ENCODE measurements at regions not wholly inside any gene's neighbourhood (a gene's known extent, or its start where the extent isn't known, plus 50 kb on each side); places are given as distances from the start of the nearest gene placed in this dataset.

- Histone ChIP-seq H3F3A (ENCODE audit: insufficient read depth, low read length, poor library complexity, severe bottlenecking) (no peaks in the 10 kb centered on the region), H3K79me2 (replicated peaks; ENCODE audit: insufficient read depth, low read length) (no peaks in the 10 kb centered on the region), H4K20me1 (ENCODE audit: insufficient read depth) (no peaks in the 10 kb centered on the region), H3K27ac (ENCODE audit: low read length) (no peak overlapping the region), H3K9me3 (ENCODE audit: low read length) (no peaks in the 10 kb centered on the region), H3K36me3 (ENCODE audit: insufficient read depth, low read length) (no peaks in the 10 kb centered on the region), H2AFZ (ENCODE audit: low read depth, low read length) (no peak overlapping the region), H3K9me2 (ENCODE audit: insufficient read depth, low read length) (no peaks in the 10 kb centered on the region), H3K4me3 (ENCODE audit: low read length) (no peak overlapping the region), H3K27me3 (ENCODE audit: insufficient read depth, low read depth, low read length) (no peaks in the 10 kb centered on the region), H3K9ac (ENCODE audit: low read length) (no peak overlapping the region), H3K4me2 (ENCODE audit: low read length) (no peak overlapping the region)
- no peak for TF ChIP-seq RAD21 (conservative IDR thresholded peaks at IDR 0.05)
Measured at GRCh38 chr14:89587136-89587420, 170.0 kb upstream of the FOXN3 start.

GRCh38 chr14:89586258-89587135 is 169.5 kb upstream of the FOXN3 start:
- no peak for TF ChIP-seq POLR2AphosphoS5 (IDR thresholded peaks at IDR 0.05)
- no peak for TF ChIP-seq EZH2 (IDR thresholded peaks at IDR 0.05; ENCODE audit: borderline replicate concordance, insufficient read depth, low read length, poor library complexity, severe bottlenecking)
- TF ChIP-seq CTCF (IDR thresholded peaks at IDR 0.05; ENCODE audit: poor library complexity, severe bottlenecking) = no peak
- TF ChIP-seq MXI1 (conservative IDR thresholded peaks at IDR 0.05; ENCODE audit: poor library complexity, severe bottlenecking) = no peak
- TF ChIP-seq REST (IDR thresholded peaks at IDR 0.05; ENCODE audit: borderline replicate concordance) = no peak
- no peak for TF ChIP-seq TAF1 (IDR thresholded peaks at IDR 0.05; ENCODE audit: low read depth)
- no peak overlapping the region for H3K4me3 ChIP-seq (ENCODE audit: low read length)
- no peak overlapping the region for H3K9ac ChIP-seq (ENCODE audit: low read length)
- H3K36me3 ChIP-seq (ENCODE audit: insufficient read depth, low read length) = no peaks in the 10 kb centered on the region
- no peaks in the 10 kb centered on the region for H3K9me2 ChIP-seq (ENCODE audit: insufficient read depth, low read length)
- no peaks in the 10 kb centered on the region for H3F3A ChIP-seq (ENCODE audit: insufficient read depth, low read length, poor library complexity, severe bottlenecking)
- H3K79me2 ChIP-seq (replicated peaks; ENCODE audit: insufficient read depth, low read length) = no peaks in the 10 kb centered on the region
- no peak overlapping the region for H2AFZ ChIP-seq (ENCODE audit: low read depth, low read length)
- no peaks in the 10 kb centered on the region for H3K9me3 ChIP-seq (ENCODE audit: low read length)
- H4K20me1 ChIP-seq (ENCODE audit: insufficient read depth) = no peaks in the 10 kb centered on the region
- H3K27me3 ChIP-seq (ENCODE audit: insufficient read depth, low read depth, low read length) = no peaks in the 10 kb centered on the region
- H3K27ac ChIP-seq (ENCODE audit: low read length) = no peak overlapping the region
- H3K4me2 ChIP-seq (ENCODE audit: low read length) = no peak overlapping the region

GRCh38 chr14:89578156-89578555 is 161.1 kb upstream of the FOXN3 start:
- H3K9me2 ChIP-seq (ENCODE audit: insufficient read depth, low read length) = no peaks in the 10 kb centered on the region
- H3K4me2 ChIP-seq (ENCODE audit: low read length) = no peak overlapping the region
- H3K79me2 ChIP-seq (replicated peaks; ENCODE audit: insufficient read depth, low read length) = no peaks in the 10 kb centered on the region
- H2AFZ ChIP-seq (ENCODE audit: low read depth, low read length) = no peak overlapping the region
- H4K20me1 ChIP-seq (ENCODE audit: insufficient read depth) = no peaks in the 10 kb centered on the region
- H3K27ac ChIP-seq (ENCODE audit: low read length) = no peak overlapping the region
- no peak for TF ChIP-seq REST (IDR thresholded peaks at IDR 0.05; ENCODE audit: borderline replicate concordance)
- no peak for TF ChIP-seq RAD21 (conservative IDR thresholded peaks at IDR 0.05)
- TF ChIP-seq SMC3 (conservative IDR thresholded peaks at IDR 0.05; ENCODE audit: poor library complexity) = no peak
- no peak for TF ChIP-seq EP300 (conservative IDR thresholded peaks at IDR 0.05; ENCODE audit: poor library complexity, severe bottlenecking)
- TF ChIP-seq TAF1 (IDR thresholded peaks at IDR 0.05; ENCODE audit: low read depth) = no peak
- no peak for TF ChIP-seq POLR2AphosphoS5 (IDR thresholded peaks at IDR 0.05)
- no peak for TF ChIP-seq CTCF (IDR thresholded peaks at IDR 0.05; ENCODE audit: poor library complexity, severe bottlenecking)
- TF ChIP-seq EZH2 (IDR thresholded peaks at IDR 0.05; ENCODE audit: borderline replicate concordance, insufficient read depth, low read length, poor library complexity, severe bottlenecking) = no peak
- no peak for TF ChIP-seq MXI1 (conservative IDR thresholded peaks at IDR 0.05; ENCODE audit: poor library complexity, severe bottlenecking)
- no peaks in the 10 kb centered on the region for H3F3A ChIP-seq (ENCODE audit: insufficient read depth, low read length, poor library complexity, severe bottlenecking)
- no peak overlapping the region for H3K9ac ChIP-seq (ENCODE audit: low read length)
- no peaks in the 10 kb centered on the region for H3K9me3 ChIP-seq (ENCODE audit: low read length)
- H3K36me3 ChIP-seq (ENCODE audit: insufficient read depth, low read length) = no peaks in the 10 kb centered on the region
- H3K4me3 ChIP-seq (ENCODE audit: low read length) = no peak overlapping the region
- no peaks in the 10 kb centered on the region for H3K27me3 ChIP-seq (ENCODE audit: insufficient read depth, low read depth, low read length)

Data from neural cell (in vitro differentiated cells).